RWPE2 (cell line): ENCODE measurements at regions not wholly inside any gene's neighbourhood (a gene's known extent, or its start where the extent isn't known, plus 50 kb on each side); places are given as distances from the start of the nearest gene placed in this dataset.

Experiments
- ATAC-seq: fragments of 200-7000 bp; cut with Tn5 transposase; 3 replicates; pipeline ENCODE4 v1.9.1; 2021; ENCODE audit warnings: low read depth
- DNase-seq: peaks from one replicate; pipeline ENCODE4 v3.0.0-alpha.2; 2020; ENCODE audit warnings: low spot score
- H3K27ac ChIP-seq: fragments of 450-650 bp; 2 replicates; pipeline ENCODE4 v1.5.1; 2017; ENCODE audit warnings: mild to moderate bottlenecking; ENCODE audit not compliant: poor library complexity, severe bottlenecking
- H3K27me3 ChIP-seq: fragments of 250-450 bp; sonication (Bioruptor Pico); 2 replicates; pipeline ENCODE4 v1.5.1; 2021; ENCODE audit warnings: mild to moderate bottlenecking, moderate library complexity; ENCODE audit not compliant: insufficient read depth, poor library complexity, severe bottlenecking
- H3K36me3 ChIP-seq: fragments of 250-450 bp; sonication (Bioruptor Pico); 2 replicates; pipeline ENCODE4 v1.5.1; 2020; ENCODE audit warnings: low read depth, mild to moderate bottlenecking, moderate library complexity
- H3K4me1 ChIP-seq: fragments of 250-450 bp; sonication (Bioruptor Pico); 2 replicates; pipeline ENCODE4 v1.5.1; 2021; ENCODE audit warnings: mild to moderate bottlenecking, moderate library complexity; ENCODE audit not compliant: insufficient read depth, poor library complexity, severe bottlenecking
- H3K4me3 ChIP-seq: fragments of 250-450 bp; sonication (Bioruptor Pico); 2 replicates; pipeline ENCODE4 v1.5.1; 2021; ENCODE audit warnings: mild to moderate bottlenecking, moderate library complexity; ENCODE audit not compliant: severe bottlenecking
- H3K9me3 ChIP-seq: fragments of 250-450 bp; sonication (Bioruptor Pico); 2 replicates; pipeline ENCODE4 v1.5.1; 2021; ENCODE audit warnings: mild to moderate bottlenecking, moderate library complexity; ENCODE audit not compliant: severe bottlenecking
- TF ChIP-seq, protein P1 (sequence below): fragments of 450-650 bp; IDR thresholded peaks from one replicate; pipeline ENCODE4 v1.5.1; 2017; ENCODE audit warnings: mild to moderate bottlenecking, moderate library complexity; ENCODE audit not compliant: poor library complexity, severe bottlenecking

DNA sequence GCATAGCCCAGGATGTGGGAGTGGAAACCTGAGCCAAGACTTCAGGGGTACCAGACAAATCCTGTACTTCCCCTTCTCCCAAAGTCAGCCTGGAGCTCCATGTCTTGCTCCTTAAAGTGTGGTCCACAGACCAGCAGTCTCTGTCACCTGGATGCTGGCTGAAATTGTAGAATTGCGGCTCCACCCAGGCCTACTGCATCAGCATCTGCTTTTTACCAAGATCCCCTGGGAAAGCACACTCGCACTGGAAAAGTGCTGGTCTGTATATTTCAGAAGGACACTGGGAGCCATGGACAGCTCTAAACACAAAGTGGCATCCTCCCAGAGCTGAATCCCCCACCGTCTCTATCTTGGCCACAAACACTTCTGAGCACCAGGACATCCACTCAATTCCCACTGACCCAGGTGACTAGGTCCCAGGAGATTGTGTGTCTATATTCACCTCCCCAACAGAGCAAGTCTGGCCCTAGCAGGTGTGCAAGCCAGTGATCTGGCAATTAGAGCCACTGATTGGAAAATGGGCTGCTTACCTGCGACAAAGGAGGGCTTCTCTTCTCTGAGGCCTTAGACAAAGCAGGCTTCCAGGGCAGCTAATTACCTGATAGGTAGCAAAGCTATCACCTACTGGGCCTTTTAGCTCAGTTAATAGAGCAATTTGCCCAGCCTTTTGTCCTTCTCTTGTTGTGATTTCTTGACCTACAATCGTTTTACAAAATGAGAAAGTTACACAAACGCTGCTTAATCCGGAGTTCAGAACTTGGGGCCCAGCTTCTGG is 443.3 kb downstream of the MN1 start:
- TF ChIP-seq, protein P1, sequence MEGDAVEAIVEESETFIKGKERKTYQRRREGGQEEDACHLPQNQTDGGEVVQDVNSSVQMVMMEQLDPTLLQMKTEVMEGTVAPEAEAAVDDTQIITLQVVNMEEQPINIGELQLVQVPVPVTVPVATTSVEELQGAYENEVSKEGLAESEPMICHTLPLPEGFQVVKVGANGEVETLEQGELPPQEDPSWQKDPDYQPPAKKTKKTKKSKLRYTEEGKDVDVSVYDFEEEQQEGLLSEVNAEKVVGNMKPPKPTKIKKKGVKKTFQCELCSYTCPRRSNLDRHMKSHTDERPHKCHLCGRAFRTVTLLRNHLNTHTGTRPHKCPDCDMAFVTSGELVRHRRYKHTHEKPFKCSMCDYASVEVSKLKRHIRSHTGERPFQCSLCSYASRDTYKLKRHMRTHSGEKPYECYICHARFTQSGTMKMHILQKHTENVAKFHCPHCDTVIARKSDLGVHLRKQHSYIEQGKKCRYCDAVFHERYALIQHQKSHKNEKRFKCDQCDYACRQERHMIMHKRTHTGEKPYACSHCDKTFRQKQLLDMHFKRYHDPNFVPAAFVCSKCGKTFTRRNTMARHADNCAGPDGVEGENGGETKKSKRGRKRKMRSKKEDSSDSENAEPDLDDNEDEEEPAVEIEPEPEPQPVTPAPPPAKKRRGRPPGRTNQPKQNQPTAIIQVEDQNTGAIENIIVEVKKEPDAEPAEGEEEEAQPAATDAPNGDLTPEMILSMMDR = no peak
- Histone ChIP-seq H3K27me3 (peaks cover 3% of the 10 kb centered on the region), H3K4me3 (no peak overlapping the region), H3K9me3 (no peaks in the 10 kb centered on the region), H3K27ac (no peak overlapping the region), H3K36me3 (no peaks in the 10 kb centered on the region), H3K4me1 (no peaks in the 10 kb centered on the region)
- ATAC-seq = no peak
- DNase-seq = no peak

- H3K27ac ChIP-seq = no peak overlapping the region
- ATAC-seq = no peak
- no peaks in the 10 kb centered on the region for H3K27me3 ChIP-seq
- TF ChIP-seq, protein P1 = no peak
- no peak for DNase-seq
- H3K4me1 ChIP-seq = no peaks in the 10 kb centered on the region
- no peaks in the 10 kb centered on the region for H3K36me3 ChIP-seq
- H3K4me3 ChIP-seq = no peak overlapping the region
- no peaks in the 10 kb centered on the region for H3K9me3 ChIP-seq
These were observed 431.3 kb downstream of the MN1 start for GRCh38 chr22:27370269-27370668.

DNA sequence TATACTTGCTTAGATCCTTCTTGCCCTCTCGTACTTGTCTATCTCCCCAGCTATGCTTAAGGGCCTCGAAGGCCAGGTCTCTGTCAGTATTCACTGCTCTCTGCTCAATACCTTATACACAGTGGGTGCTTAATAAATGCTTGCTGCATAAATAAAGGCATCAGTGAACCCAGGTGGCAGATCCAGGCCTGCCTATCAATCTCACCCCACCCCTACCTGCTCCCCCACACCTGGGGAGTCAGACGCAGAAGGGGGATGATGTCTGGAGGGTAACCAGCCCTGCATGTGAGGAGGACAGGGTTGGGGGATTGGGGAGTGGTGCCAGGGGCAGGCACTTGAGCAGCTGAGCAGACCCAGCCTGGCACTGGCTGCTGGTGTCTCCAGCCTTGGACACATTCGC is 430.6 kb downstream of the MN1 start:
- H3K36me3 ChIP-seq = no peaks in the 10 kb centered on the region
- no peaks in the 10 kb centered on the region for H3K9me3 ChIP-seq
- ATAC-seq = no peak
- no peak overlapping the region for H3K4me3 ChIP-seq
- DNase-seq = no peak
- no peak overlapping the region for H3K27ac ChIP-seq
- TF ChIP-seq, protein P1 = no peak
- H3K4me1 ChIP-seq = no peaks in the 10 kb centered on the region
- no peaks in the 10 kb centered on the region for H3K27me3 ChIP-seq

GRCh38 chr22:27372364-27372763 is 429.2 kb downstream of the MN1 start:
- no peak overlapping the region for H3K4me3 ChIP-seq

More at GRCh38 chr22:27372364-27372763, 429.2 kb downstream of the MN1 start:
- H3K27me3 ChIP-seq = no peaks in the 10 kb centered on the region
- H3K4me1 ChIP-seq = no peaks in the 10 kb centered on the region
- TF ChIP-seq, protein P1 = no peak
- ATAC-seq (no peak), DNase-seq (no peak)
- no peaks in the 10 kb centered on the region for H3K9me3 ChIP-seq
- H3K27ac ChIP-seq = no peak overlapping the region
- H3K36me3 ChIP-seq = no peaks in the 10 kb centered on the region
